ENCODE measurements at regions not wholly inside any gene's neighbourhood (a gene's known extent, or its start where the extent isn't known, plus 50 kb on each side); places are given as distances from the start of the nearest gene placed in this dataset.

DNA sequence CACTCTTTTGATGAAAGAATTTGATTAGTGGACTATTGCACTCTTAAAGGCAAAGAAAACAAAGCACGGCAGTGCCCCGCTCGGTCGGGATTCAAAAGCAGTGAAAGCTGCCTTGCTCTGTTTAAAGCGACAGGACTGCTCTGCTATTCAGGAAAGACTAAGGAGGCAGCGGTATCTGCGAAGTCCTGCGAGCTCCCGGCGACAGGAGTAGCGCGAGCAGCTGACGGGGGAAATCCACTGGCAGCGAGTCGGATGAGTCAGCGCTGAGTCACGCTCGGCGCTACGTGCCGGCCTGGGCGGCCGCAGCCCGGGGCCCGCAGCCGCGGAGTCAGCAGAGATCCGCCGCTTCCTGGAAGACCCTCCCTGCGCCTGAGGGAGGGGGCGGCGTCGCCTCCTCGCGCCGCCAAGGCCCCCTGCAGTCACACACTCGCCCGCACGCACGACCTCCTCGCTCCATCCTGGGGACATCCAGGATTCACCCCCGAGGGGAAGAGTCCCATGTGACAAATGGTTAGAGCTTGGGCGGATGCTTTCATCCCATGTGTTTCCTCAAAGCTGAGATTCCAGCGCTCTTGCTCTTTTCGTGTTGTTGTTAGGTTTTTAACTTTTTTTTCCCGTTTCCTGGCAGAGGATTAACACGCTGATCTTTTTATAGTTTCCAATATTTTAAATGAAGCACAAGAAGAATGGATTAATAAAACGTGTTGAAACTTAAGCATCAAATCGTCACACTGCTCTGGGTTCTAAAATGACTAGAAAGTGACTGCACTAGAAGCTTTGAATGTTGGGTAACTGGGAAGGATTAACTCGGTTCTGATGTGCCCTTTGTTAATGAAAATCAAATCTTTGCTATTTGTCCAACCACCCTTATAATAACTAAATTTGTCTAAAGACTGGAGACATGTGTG, 102.5 kb downstream of the ARRDC3 start:
- dilution Hi-C loops (cut with MboI; ENCODE audit: extremely low pct_ligation_motif_present, low sequenced_read_pairs) = no loop called here
- Histone ChIP-seq H3K9me3 (ENCODE audit: control insufficient read depth, low read depth, low read length) (no peaks in the 10 kb centered on the region), H3K27ac (ENCODE audit: control insufficient read depth, insufficient read depth, low read length) (peak overlapping the region; percentile 95), H2AFZ (ENCODE audit: control insufficient read depth, low read length) (peak overlapping the region; percentile 85), H3K36me3 (ENCODE audit: control insufficient read depth in 2 of 2, extremely low read depth in 1 of 2, insufficient read depth in 2 of 2, low read length in 2 of 2) (no peaks in the 10 kb centered on the region), H3K4me1 (ENCODE audit: control insufficient read depth, extremely low read depth, insufficient read depth, low read length) (peaks cover 24% of the 10 kb centered on the region), H3K27me3 (ENCODE audit: control insufficient read depth, extremely low read depth, insufficient read depth, low read length) (no peaks in the 10 kb centered on the region), H3K4me2 (ENCODE audit: control insufficient read depth, extremely low read depth, insufficient read depth, low read depth, low read length) (peak overlapping the region; percentile 74), H3K79me2 (ENCODE audit: control insufficient read depth, insufficient read depth, low read length) (no peaks in the 10 kb centered on the region), H4K20me1 (ENCODE audit: control insufficient read depth, extremely low read depth, insufficient read depth, low read length) (no peaks in the 10 kb centered on the region), H3K9ac (ENCODE audit: control insufficient read depth, extremely low read depth, insufficient read depth, low read length) (peak overlapping the region; percentile 75), H3K4me3 (ENCODE audit: control insufficient read depth in 2 of 3, extremely low read depth in 1 of 3, insufficient read depth in 2 of 3, low read depth in 1 of 3, low read length in 3 of 3) (peak overlapping the region; percentile 35 to 63 (median 36)), H3K9me1 (ENCODE audit: control insufficient read depth, extremely low read depth, insufficient read depth, low read length) (no peaks in the 10 kb centered on the region)
- TF ChIP-seq EZH2 (IDR thresholded peaks at IDR 0.05; ENCODE audit: low read length) (no peak), CTCF (optimal IDR thresholded peaks at IDR 0.05 in 1 of 3, IDR thresholded peaks at IDR 0.05 in 1 of 3, conservative IDR thresholded peaks at IDR 0.05 in 1 of 3; ENCODE audit: extremely low read depth in 1 of 3, insufficient read depth in 2 of 3, low read length in 3 of 3) (no peak)
- FAIRE-seq (peak; percentile 89), DNase-seq (ENCODE audit: low read depth, low spot score) (peak; percentile 73)

DNA sequence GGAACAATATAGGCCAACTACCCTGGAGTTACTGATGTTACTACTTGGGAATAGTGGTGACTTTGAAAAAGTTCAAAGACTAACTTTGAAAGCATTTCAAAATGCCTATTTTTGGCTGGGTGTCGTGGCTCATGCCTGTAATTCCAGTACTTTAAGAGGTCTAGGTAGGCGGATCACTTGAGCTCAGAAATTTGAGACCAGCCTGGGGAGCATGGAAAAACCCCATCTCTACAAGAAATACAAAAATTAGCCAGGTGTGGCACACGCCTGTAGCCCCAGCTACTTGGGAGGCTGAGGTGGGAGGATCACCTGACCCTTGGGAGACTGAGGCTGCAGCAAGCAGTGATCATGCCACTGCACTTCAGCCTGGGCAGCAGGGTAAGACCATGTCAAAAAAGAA, 105.3 kb downstream of the ARRDC3 start:
- Histone ChIP-seq H3K36me3 (ENCODE audit: control insufficient read depth in 2 of 2, extremely low read depth in 1 of 2, insufficient read depth in 2 of 2, low read length in 2 of 2) (no peaks in the 10 kb centered on the region), H3K27ac (ENCODE audit: control insufficient read depth, insufficient read depth, low read length) (no peak overlapping the region), H3K4me1 (ENCODE audit: control insufficient read depth, extremely low read depth, insufficient read depth, low read length) (peaks cover 16% of the 10 kb centered on the region), H3K9ac (ENCODE audit: control insufficient read depth, extremely low read depth, insufficient read depth, low read length) (no peak overlapping the region), H3K4me2 (ENCODE audit: control insufficient read depth, extremely low read depth, insufficient read depth, low read depth, low read length) (no peak overlapping the region), H3K27me3 (ENCODE audit: control insufficient read depth, extremely low read depth, insufficient read depth, low read length) (no peaks in the 10 kb centered on the region), H3K79me2 (ENCODE audit: control insufficient read depth, insufficient read depth, low read length) (no peaks in the 10 kb centered on the region), H3K4me3 (ENCODE audit: control insufficient read depth in 2 of 3, extremely low read depth in 1 of 3, insufficient read depth in 2 of 3, low read depth in 1 of 3, low read length in 3 of 3) (no peak overlapping the region), H3K9me3 (ENCODE audit: control insufficient read depth, low read depth, low read length) (no peaks in the 10 kb centered on the region), H2AFZ (ENCODE audit: control insufficient read depth, low read length) (no peak overlapping the region), H4K20me1 (ENCODE audit: control insufficient read depth, extremely low read depth, insufficient read depth, low read length) (no peaks in the 10 kb centered on the region), H3K9me1 (ENCODE audit: control insufficient read depth, extremely low read depth, insufficient read depth, low read length) (no peaks in the 10 kb centered on the region)
- DNase-seq (ENCODE audit: low read depth, low spot score) (no peak), FAIRE-seq (no peak)
- no peak for TF ChIP-seq EZH2 (IDR thresholded peaks at IDR 0.05; ENCODE audit: low read length)
- TF ChIP-seq CTCF (optimal IDR thresholded peaks at IDR 0.05 in 1 of 3, IDR thresholded peaks at IDR 0.05 in 1 of 3, conservative IDR thresholded peaks at IDR 0.05 in 1 of 3; ENCODE audit: extremely low read depth in 1 of 3, insufficient read depth in 2 of 3, low read length in 3 of 3) = no peak
- dilution Hi-C loops (cut with MboI; ENCODE audit: extremely low pct_ligation_motif_present, low sequenced_read_pairs) = no loop called here
